MM.1S (cell line): ENCODE measurements at regions not wholly inside any gene's neighbourhood (a gene's known extent, or its start where the extent isn't known, plus 50 kb on each side); places are given as distances from the start of the nearest gene placed in this dataset.

Experiments used
- DNase-seq: peaks from one replicate; pipeline ENCODE4 v3.0.0-alpha.2; 2015
- H2AFZ ChIP-seq: fragments of 300-600 bp; sonication (generic); 2 replicates; pipeline ENCODE4 v1.6.0; 2016; ENCODE audit warnings: antibody characterized with exemption, low read length
- H3F3A ChIP-seq: fragments of 300-600 bp; sonication (generic); 2 replicates; pipeline ENCODE4 v1.6.1; 2016; ENCODE audit warnings: mild to moderate bottlenecking, antibody characterized with exemption, low read length, moderate library complexity, mixed read lengths; ENCODE audit not compliant: insufficient read depth
- H3K27ac ChIP-seq: fragments of 300-600 bp; sonication (generic); 2 replicates; pipeline ENCODE4 v1.5.1; 2016; ENCODE audit warnings: mild to moderate bottlenecking, low read length
- H3K27me3 ChIP-seq: fragments of 300-600 bp; sonication (generic); replicated peaks from 2 replicates; pipeline ENCODE4 v1.6.0; 2016; ENCODE audit warnings: low read length; ENCODE audit not compliant: insufficient read depth
- H3K36me3 ChIP-seq: fragments of 300-600 bp; sonication (generic); replicated peaks from 2 replicates; pipeline ENCODE4 v1.6.1; 2016; ENCODE audit warnings: mild to moderate bottlenecking, low read length, mixed read lengths; ENCODE audit not compliant: insufficient read depth
- H3K4me1 ChIP-seq: fragments of 300-600 bp; sonication (generic); 2 replicates; pipeline ENCODE4 v1.6.1; 2016; ENCODE audit warnings: low read length, mixed read lengths
- H3K4me2 ChIP-seq: fragments of 300-600 bp; sonication (generic); 2 replicates; pipeline ENCODE4 v1.6.0; 2016; ENCODE audit warnings: low read depth, low read length
- H3K4me3 ChIP-seq: fragments of 300-600 bp; sonication (generic); 2 replicates; pipeline ENCODE4 v1.5.1; 2016; ENCODE audit warnings: low read length, mixed read lengths
- H3K79me2 ChIP-seq: fragments of 300-600 bp; sonication (generic); 2 replicates; pipeline ENCODE4 v1.6.1; 2016; ENCODE audit warnings: mixed run types, low read length, mixed read lengths
- H3K9ac ChIP-seq: fragments of 300-600 bp; sonication (generic); 2 replicates; pipeline ENCODE4 v1.6.1; 2016; ENCODE audit warnings: low read length, mixed read lengths
- H3K9me2 ChIP-seq: fragments of 300-600 bp; sonication (generic); replicated peaks from 2 replicates; pipeline ENCODE4 v1.6.1; 2016; ENCODE audit warnings: mild to moderate bottlenecking, low read length, mixed read lengths; ENCODE audit not compliant: insufficient read depth
- H3K9me3 ChIP-seq: fragments of 300-600 bp; sonication (generic); replicated peaks from 2 replicates; pipeline ENCODE4 v1.6.1; 2016; ENCODE audit warnings: mild to moderate bottlenecking, low read length, mixed read lengths; ENCODE audit not compliant: insufficient read depth
- H4K20me1 ChIP-seq: fragments of 300-600 bp; sonication (generic); 2 replicates; pipeline ENCODE4 v1.6.1; 2016; ENCODE audit warnings: mild to moderate bottlenecking, low read length, moderate library complexity, mixed read lengths; ENCODE audit not compliant: insufficient read depth
- EZH2 ChIP-seq: fragments of 300-600 bp; sonication (generic); optimal IDR thresholded peaks from 2 replicates; pipeline ENCODE3; 2017; ENCODE audit warnings: low read depth, mild to moderate bottlenecking, antibody characterized with exemption, low read length, mixed read lengths
- EZH2phosphoT487 ChIP-seq: fragments of 300-600 bp; sonication (generic); IDR thresholded peaks from 2 replicates; pipeline ENCODE4 v1.6.1; 2018; ENCODE audit warnings: antibody characterized with exemption, low read length
- TF ChIP-seq, protein P1 (sequence below): fragments of 300-600 bp; sonication (generic); IDR thresholded peaks from 2 replicates; pipeline ENCODE4 v1.5.1; 2016; ENCODE audit warnings: antibody characterized with exemption, low read length, mixed read lengths

GRCh38 chr11:131198161-131199014 lies 172.0 kb upstream of the NTM start:
- Histone ChIP-seq H3K9me3 (no peaks in the 10 kb centered on the region), H4K20me1 (no peaks in the 10 kb centered on the region), H3K27ac (no peak overlapping the region), H3K4me2 (no peak overlapping the region), H3K9ac (no peak overlapping the region), H3K9me2 (no peaks in the 10 kb centered on the region), H3K36me3 (no peaks in the 10 kb centered on the region), H3K27me3 (no peaks in the 10 kb centered on the region), H2AFZ (no peak overlapping the region), H3K4me3 (no peak overlapping the region), H3K79me2 (no peaks in the 10 kb centered on the region), H3K4me1 (no peaks in the 10 kb centered on the region), H3F3A (no peaks in the 10 kb centered on the region)
- no peak for DNase-seq
- TF ChIP-seq EZH2phosphoT487 = no peak
- no peak for TF ChIP-seq EZH2
- TF ChIP-seq, protein P1, sequence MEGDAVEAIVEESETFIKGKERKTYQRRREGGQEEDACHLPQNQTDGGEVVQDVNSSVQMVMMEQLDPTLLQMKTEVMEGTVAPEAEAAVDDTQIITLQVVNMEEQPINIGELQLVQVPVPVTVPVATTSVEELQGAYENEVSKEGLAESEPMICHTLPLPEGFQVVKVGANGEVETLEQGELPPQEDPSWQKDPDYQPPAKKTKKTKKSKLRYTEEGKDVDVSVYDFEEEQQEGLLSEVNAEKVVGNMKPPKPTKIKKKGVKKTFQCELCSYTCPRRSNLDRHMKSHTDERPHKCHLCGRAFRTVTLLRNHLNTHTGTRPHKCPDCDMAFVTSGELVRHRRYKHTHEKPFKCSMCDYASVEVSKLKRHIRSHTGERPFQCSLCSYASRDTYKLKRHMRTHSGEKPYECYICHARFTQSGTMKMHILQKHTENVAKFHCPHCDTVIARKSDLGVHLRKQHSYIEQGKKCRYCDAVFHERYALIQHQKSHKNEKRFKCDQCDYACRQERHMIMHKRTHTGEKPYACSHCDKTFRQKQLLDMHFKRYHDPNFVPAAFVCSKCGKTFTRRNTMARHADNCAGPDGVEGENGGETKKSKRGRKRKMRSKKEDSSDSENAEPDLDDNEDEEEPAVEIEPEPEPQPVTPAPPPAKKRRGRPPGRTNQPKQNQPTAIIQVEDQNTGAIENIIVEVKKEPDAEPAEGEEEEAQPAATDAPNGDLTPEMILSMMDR = no peak

DNA sequence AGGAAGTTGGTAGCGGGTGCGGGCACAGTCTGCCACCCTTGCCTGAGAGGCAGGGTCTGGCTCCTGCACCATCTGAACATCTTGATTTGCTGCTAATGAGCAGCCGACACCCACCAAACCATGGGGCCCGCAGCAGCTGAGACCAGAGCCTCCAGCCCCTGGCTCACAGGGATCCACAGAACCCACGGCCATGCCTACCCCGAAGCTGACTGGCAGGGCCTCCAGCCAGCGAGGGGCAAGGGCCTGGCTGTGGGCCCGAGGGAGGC lies 171.5 kb upstream of the NTM start:
- Histone ChIP-seq H3K4me3 (no peak overlapping the region), H3K36me3 (no peaks in the 10 kb centered on the region), H3K27ac (no peak overlapping the region), H2AFZ (no peak overlapping the region), H3K4me2 (no peak overlapping the region), H3K9me2 (no peaks in the 10 kb centered on the region), H3K79me2 (no peaks in the 10 kb centered on the region), H3K9me3 (no peaks in the 10 kb centered on the region), H3F3A (no peaks in the 10 kb centered on the region), H4K20me1 (no peaks in the 10 kb centered on the region), H3K9ac (no peak overlapping the region), H3K4me1 (no peaks in the 10 kb centered on the region), H3K27me3 (no peaks in the 10 kb centered on the region)
- TF ChIP-seq, protein P1 = no peak
- TF ChIP-seq EZH2phosphoT487 = no peak
- no peak for TF ChIP-seq EZH2
- no peak for DNase-seq

DNA sequence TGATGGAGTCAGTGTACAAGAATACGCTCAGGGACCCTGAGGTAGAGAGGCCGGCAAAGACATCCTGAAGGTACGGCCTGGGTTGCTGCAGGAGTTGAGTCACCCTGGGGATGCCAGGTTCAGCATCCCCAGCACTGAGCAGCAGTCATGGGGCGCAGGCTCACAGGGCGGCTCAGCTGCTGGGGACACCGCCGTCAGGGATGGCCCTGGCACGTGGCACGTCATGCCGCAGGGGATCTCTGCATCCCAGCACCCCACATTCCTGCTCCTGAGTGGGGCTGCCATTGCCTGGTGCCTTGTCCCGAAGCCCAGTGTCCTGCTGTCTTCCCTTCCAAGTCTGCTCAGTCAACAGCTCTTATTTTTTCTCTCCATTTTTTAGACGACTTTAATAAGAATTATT lies 168.7 kb upstream of the NTM start:
- no peak overlapping the region for H3K9ac ChIP-seq
- no peaks in the 10 kb centered on the region for H3K27me3 ChIP-seq
- TF ChIP-seq, protein P1 = no peak
- TF ChIP-seq EZH2phosphoT487 (no peak), EZH2 (no peak)
- no peaks in the 10 kb centered on the region for H3K9me3 ChIP-seq
- no peaks in the 10 kb centered on the region for H3K36me3 ChIP-seq
- no peaks in the 10 kb centered on the region for H3K79me2 ChIP-seq
- no peak overlapping the region for H2AFZ ChIP-seq
- H3K9me2 ChIP-seq = no peaks in the 10 kb centered on the region
- H3K4me2 ChIP-seq = no peak overlapping the region
- H3K4me3 ChIP-seq = no peak overlapping the region
- no peak overlapping the region for H3K27ac ChIP-seq
- H4K20me1 ChIP-seq = no peaks in the 10 kb centered on the region
- DNase-seq = no peak
- no peaks in the 10 kb centered on the region for H3F3A ChIP-seq
- H3K4me1 ChIP-seq = no peaks in the 10 kb centered on the region
